ENCODE measurements at regions not wholly inside any gene's neighbourhood (a gene's known extent, or its start where the extent isn't known, plus 50 kb on each side); places are given as distances from the start of the nearest gene placed in this dataset.
"Not testable (repeated sequence)": the region's sequence is repeated elsewhere in the genome, so short reads cannot be mapped to it uniquely, and the experiment has no call there.

GRCh38 chr6:163752446-163752845 is 337.9 kb downstream of the QKI start:
- ChIA-PET POLR2A (no interaction called here), CTCF (interaction anchor here (1.0 kb wide), 1 partner anchor 12 kb away, joined by 4 read pairs; no protein-coding TSS in a partner anchor)
- no peak for TF ChIP-seq NFRKB (IDR thresholded peaks at IDR 0.05)
- no peak for TF ChIP-seq ZNF384 (IDR thresholded peaks at IDR 0.05)
- TF ChIP-seq FOXK2 (IDR thresholded peaks at IDR 0.05) = no peak
- no peak for TF ChIP-seq FOXA1 (IDR thresholded peaks at IDR 0.05)
- TF ChIP-seq L3MBTL2 (conservative IDR thresholded peaks at IDR 0.05) = no peak
- TF ChIP-seq ARNT (IDR thresholded peaks at IDR 0.05) = no peak
- TF ChIP-seq BHLHE40 (IDR thresholded peaks at IDR 0.05; ENCODE audit: borderline replicate concordance) = no peak
- TF ChIP-seq LEF1 (IDR thresholded peaks at IDR 0.05; ENCODE audit: borderline replicate concordance) = no peak
- TF ChIP-seq HDGF (IDR thresholded peaks at IDR 0.05; ENCODE audit: borderline replicate concordance) = no peak
- no peak for TF ChIP-seq CTBP1 (IDR thresholded peaks at IDR 0.05; ENCODE audit: borderline replicate concordance)
- TF ChIP-seq PKNOX1 (IDR thresholded peaks at IDR 0.05) = no peak
- TF ChIP-seq SUZ12 (IDR thresholded peaks at IDR 0.05) = no peak
- TF ChIP-seq FOXM1 (IDR thresholded peaks at IDR 0.05; ENCODE audit: borderline replicate concordance) = no peak
- TF ChIP-seq ELF4 (IDR thresholded peaks at IDR 0.05) = no peak
- no peak for TF ChIP-seq TARDBP (IDR thresholded peaks at IDR 0.05)
- no peak for TF ChIP-seq SP1 (IDR thresholded peaks at IDR 0.05)
- DNase-seq (ENCODE audit: extremely low spot score) = no peak

- ChIA-PET POLR2A (no interaction called here), CTCF (no interaction called here)
- TF ChIP-seq ZNF384 (IDR thresholded peaks at IDR 0.05) = no peak
- TF ChIP-seq L3MBTL2 (conservative IDR thresholded peaks at IDR 0.05) = no peak
- no peak for TF ChIP-seq NFRKB (IDR thresholded peaks at IDR 0.05)
- TF ChIP-seq FOXK2 (IDR thresholded peaks at IDR 0.05) = no peak
- no peak for TF ChIP-seq LEF1 (IDR thresholded peaks at IDR 0.05; ENCODE audit: borderline replicate concordance)
- no peak for TF ChIP-seq ELF4 (IDR thresholded peaks at IDR 0.05)
- TF ChIP-seq BHLHE40 (IDR thresholded peaks at IDR 0.05; ENCODE audit: borderline replicate concordance) = no peak
- no peak for TF ChIP-seq HDGF (IDR thresholded peaks at IDR 0.05; ENCODE audit: borderline replicate concordance)
- TF ChIP-seq ARNT (IDR thresholded peaks at IDR 0.05) = no peak
- no peak for TF ChIP-seq FOXM1 (IDR thresholded peaks at IDR 0.05; ENCODE audit: borderline replicate concordance)
- no peak for TF ChIP-seq PKNOX1 (IDR thresholded peaks at IDR 0.05)
- DNase-seq (ENCODE audit: extremely low spot score) = no peak
Measured at GRCh38 chr6:163751032-163751525, 336.6 kb downstream of the QKI start.

GRCh38 chr6:163750431-163751031 is 336.0 kb downstream of the QKI start:
- no peak for DNase-seq (ENCODE audit: extremely low spot score)
- ChIA-PET CTCF (no interaction called here), POLR2A (no interaction called here)
- no peak for TF ChIP-seq TARDBP (IDR thresholded peaks at IDR 0.05)
- TF ChIP-seq FOXM1 (IDR thresholded peaks at IDR 0.05; ENCODE audit: borderline replicate concordance) = no peak
- no peak for TF ChIP-seq CTBP1 (IDR thresholded peaks at IDR 0.05; ENCODE audit: borderline replicate concordance)
- TF ChIP-seq ZNF384 (IDR thresholded peaks at IDR 0.05) = no peak
- no peak for TF ChIP-seq NFRKB (IDR thresholded peaks at IDR 0.05)

- POLR2A ChIA-PET = no interaction called here
- CTCF ChIA-PET = no interaction called here
- no peak for DNase-seq (ENCODE audit: extremely low spot score)
- TF ChIP-seq NFRKB (IDR thresholded peaks at IDR 0.05) (no peak), SUZ12 (IDR thresholded peaks at IDR 0.05) (no peak), LEF1 (IDR thresholded peaks at IDR 0.05; ENCODE audit: borderline replicate concordance) (no peak), ELF4 (IDR thresholded peaks at IDR 0.05) (no peak), L3MBTL2 (conservative IDR thresholded peaks at IDR 0.05) (no peak), PKNOX1 (IDR thresholded peaks at IDR 0.05) (no peak), SP1 (IDR thresholded peaks at IDR 0.05) (no peak), CTBP1 (IDR thresholded peaks at IDR 0.05; ENCODE audit: borderline replicate concordance) (no peak), FOXA1 (IDR thresholded peaks at IDR 0.05) (no peak), TARDBP (IDR thresholded peaks at IDR 0.05) (no peak), BHLHE40 (IDR thresholded peaks at IDR 0.05; ENCODE audit: borderline replicate concordance) (no peak), FOXM1 (IDR thresholded peaks at IDR 0.05; ENCODE audit: borderline replicate concordance) (no peak), FOXK2 (IDR thresholded peaks at IDR 0.05) (no peak)
Measured at GRCh38 chr6:163748886-163749285, 334.4 kb downstream of the QKI start.

- no peak for DNase-seq (ENCODE audit: extremely low spot score)
- CTCF ChIA-PET = no interaction called here
- POLR2A ChIA-PET = no interaction called here
- TF ChIP-seq FOXA1 (IDR thresholded peaks at IDR 0.05) = no peak
- no peak for TF ChIP-seq FOXM1 (IDR thresholded peaks at IDR 0.05; ENCODE audit: borderline replicate concordance)
- no peak for TF ChIP-seq FOXK2 (IDR thresholded peaks at IDR 0.05)
- no peak for TF ChIP-seq ARNT (IDR thresholded peaks at IDR 0.05)
- TF ChIP-seq CTBP1 (IDR thresholded peaks at IDR 0.05; ENCODE audit: borderline replicate concordance) = no peak
- no peak for TF ChIP-seq SP1 (IDR thresholded peaks at IDR 0.05)
- TF ChIP-seq BHLHE40 (IDR thresholded peaks at IDR 0.05; ENCODE audit: borderline replicate concordance) = no peak
- no peak for TF ChIP-seq ELF4 (IDR thresholded peaks at IDR 0.05)
- no peak for TF ChIP-seq ZNF384 (IDR thresholded peaks at IDR 0.05)
- TF ChIP-seq LEF1 (IDR thresholded peaks at IDR 0.05; ENCODE audit: borderline replicate concordance) = no peak
- no peak for TF ChIP-seq SUZ12 (IDR thresholded peaks at IDR 0.05)
- TF ChIP-seq PKNOX1 (IDR thresholded peaks at IDR 0.05) = no peak
- no peak for TF ChIP-seq NFRKB (IDR thresholded peaks at IDR 0.05)
- TF ChIP-seq HDGF (IDR thresholded peaks at IDR 0.05; ENCODE audit: borderline replicate concordance) = no peak
- no peak for TF ChIP-seq L3MBTL2 (conservative IDR thresholded peaks at IDR 0.05)
- no peak for TF ChIP-seq TARDBP (IDR thresholded peaks at IDR 0.05)
Measured at GRCh38 chr6:163748036-163748435, 333.5 kb downstream of the QKI start.

GRCh38 chr6:163747058-163747457 is 332.5 kb downstream of the QKI start:
- POLR2A ChIA-PET; DNase-seq (ENCODE audit: extremely low spot score); CTCF ChIA-PET: not testable (repeated sequence)

Data from HEK293T (cell line).